K562 (cell line): ENCODE measurements at regions not wholly inside any gene's neighbourhood (a gene's known extent, or its start where the extent isn't known, plus 50 kb on each side); places are given as distances from the start of the nearest gene placed in this dataset.
"Not testable (repeated sequence)": the region's sequence is repeated elsewhere in the genome, so short reads cannot be mapped to it uniquely, and the experiment has no call there.

Experiments used
- ATAC-seq: fragments of 200-7000 bp; cut with Tn5 transposase; 3 replicates; pipeline ENCODE4 v1.9.1; 2020; ENCODE audit warnings: moderate library complexity
- BruUV-seq: library from RNA; stranded (reverse); fragments of 400-500 nt; replicated peaks from 2 replicates; lab custom pipeline; 2021; lab: Mats Ljungman, UMichigan
- CTCF ChIA-PET: fragments of 300-600 bp; formaldehyde crosslinking; extraction: SDS; loops from one replicate; lab custom pipeline; 2021; ENCODE audit warnings: low intra/inter-chr PET ratio; lab: Yijun Ruan, JAX
- POLR2A ChIA-PET: fragments of 300-600, 350-650 bp; sonication (Branson Sonifier 250); formaldehyde crosslinking; extraction: SDS; loops from one replicate; lab custom pipeline; 2021; ENCODE audit warnings: antibody characterized with exemption, inconsistent platforms; lab: Yijun Ruan, JAX
- DNase-seq, 4 experiments: peaks; one replicate each; pipeline versions ENCODE4 v3.0.0 to v3.0.0-alpha.2; 2011 to 2018; ENCODE audit warnings: low spot score in 3 of 4, mixed read lengths in 3 of 4; ENCODE audit errors: extremely low read depth in 1 of 4
- FAIRE-seq: peaks from 2 replicates; lab custom pipeline; 2011; peaks lifted over from hg19 to GRCh38; lab: Jason Lieb, UNC
- H2AFZ ChIP-seq: 2 replicates; pipeline ENCODE4 v1.6.0; 2011; ENCODE audit warnings: low read depth, low read length, control low read depth, inconsistent platforms
- H3K27ac ChIP-seq: fragments of 200-600 bp; 3 replicates; pipeline ENCODE4 v1.8.0; 2011; ENCODE audit warnings: low read depth, mild to moderate bottlenecking, control low read depth, inconsistent platforms, low read length, moderate library complexity, mixed read lengths; ENCODE audit errors: extremely low read depth
- H3K27me3 ChIP-seq, 2 experiments: fragments of 300-600 bp in 1 of 2; 2 replicates in 1 of 2; 3 replicates in 1 of 2; pipeline versions ENCODE4 v1.6.0 to v1.8.0; 2011; ENCODE audit warnings: inconsistent platforms in 2 of 2, low read length in 2 of 2, mild to moderate bottlenecking in 1 of 2, mixed read lengths in 1 of 2, moderate library complexity in 1 of 2; ENCODE audit not compliant: control insufficient read depth in 2 of 2, insufficient read depth in 2 of 2
- H3K36me3 ChIP-seq: fragments of 300-600 bp; 3 replicates; pipeline ENCODE4 v1.8.0; 2011; ENCODE audit warnings: mild to moderate bottlenecking, low read length, inconsistent platforms; ENCODE audit not compliant: control insufficient read depth, insufficient read depth
- H3K4me1 ChIP-seq, 2 experiments: fragments of 200-600 bp in 1 of 2; replicated peaks in 1 of 2; 2 replicates in 1 of 2; 3 replicates in 1 of 2; pipeline versions ENCODE4 v1.5.1 to v1.8.0; 2011; ENCODE audit warnings: inconsistent platforms in 2 of 2, low read length in 2 of 2, mild to moderate bottlenecking in 1 of 2, mixed read lengths in 1 of 2, moderate library complexity in 1 of 2; ENCODE audit not compliant: control insufficient read depth in 2 of 2, insufficient read depth in 2 of 2
- H3K4me2 ChIP-seq: 2 replicates; pipeline ENCODE4 v1.6.1; 2011; ENCODE audit warnings: low read length, control low read depth, inconsistent platforms, mixed read lengths; ENCODE audit not compliant: insufficient read depth
- H3K4me3 ChIP-seq: fragments of 200-600 bp; sonication (generic), shearing (Covaris generic); 2 replicates; pipeline ENCODE4 v1.5.1; 2016; ENCODE audit warnings: control low read depth, inconsistent platforms
- H3K79me2 ChIP-seq: fragments of 200-600 bp; 3 replicates; pipeline ENCODE4 v1.8.0; 2011; ENCODE audit warnings: low read length, inconsistent platforms; ENCODE audit not compliant: control insufficient read depth, insufficient read depth
- H3K9ac ChIP-seq, 2 experiments: 2 replicates each; pipeline versions ENCODE4 v1.6.0 to v1.6.1; 2011; ENCODE audit warnings: low read depth in 2 of 2, low read length in 2 of 2, control low read depth in 1 of 2, inconsistent platforms in 1 of 2, mild to moderate bottlenecking in 1 of 2, mixed read lengths in 1 of 2; ENCODE audit not compliant: insufficient read depth in 1 of 2
- H3K9me1 ChIP-seq: one replicate; pipeline ENCODE4 v1.6.0; 2011; ENCODE audit warnings: inconsistent platforms, mild to moderate bottlenecking, low read length, moderate library complexity; ENCODE audit not compliant: control insufficient read depth, insufficient read depth
- H3K9me3 ChIP-seq: replicated peaks from 2 replicates; pipeline ENCODE4 v1.5.1; 2011; ENCODE audit warnings: low read depth, low read length, inconsistent platforms; ENCODE audit not compliant: control insufficient read depth, insufficient read depth
- H4K20me1 ChIP-seq: replicated peaks from 2 replicates; pipeline ENCODE4 v1.6.1; 2011; ENCODE audit warnings: low read length, inconsistent platforms, mixed read lengths; ENCODE audit not compliant: control insufficient read depth, insufficient read depth
- BCOR ChIP-seq: fragments of 450-650 bp; IDR thresholded peaks from 2 replicates; pipeline ENCODE4 v1.6.1; 2016
- CBFA2T2 ChIP-seq: fragments of 450-650 bp; conservative IDR thresholded peaks from 2 replicates; pipeline ENCODE4 v1.6.1; 2017; ENCODE audit warnings: mild to moderate bottlenecking
- CHAMP1 ChIP-seq: fragments of 450-650 bp; IDR thresholded peaks from 2 replicates; pipeline ENCODE4 v1.6.1; 2016; ENCODE audit warnings: mild to moderate bottlenecking
- CTBP1 ChIP-seq: fragments of 450-650 bp; IDR thresholded peaks from 2 replicates; pipeline ENCODE4 v1.6.1; 2016; ENCODE audit warnings: borderline replicate concordance
- MTA2 ChIP-seq: fragments of 450-650 bp; IDR thresholded peaks from 2 replicates; pipeline ENCODE4 v1.6.1; 2016; ENCODE audit warnings: low read depth
- PHB2 ChIP-seq: fragments of 450-650 bp; IDR thresholded peaks from 2 replicates; pipeline ENCODE4 v1.6.1; 2017; ENCODE audit warnings: low read depth
- REST ChIP-seq, 2 experiments: fragments of 450-650 bp; formaldehyde crosslinking in 1 of 2; IDR thresholded peaks; 2 replicates each; pipeline versions ENCODE4 v1.4.0 to v1.6.1; 2014 to 2020; ENCODE audit warnings: mild to moderate bottlenecking in 2 of 2, borderline replicate concordance in 1 of 2, low read depth in 1 of 2
- SMARCA4 ChIP-seq: fragments of 450-650 bp; IDR thresholded peaks from 2 replicates; pipeline ENCODE4 v1.6.1; 2016
- SOX6 ChIP-seq: fragments of 450-650 bp; IDR thresholded peaks from 2 replicates; pipeline ENCODE4 v1.6.1; 2014; ENCODE audit warnings: mild to moderate bottlenecking
- STAT5A ChIP-seq: IDR thresholded peaks from 2 replicates; pipeline ENCODE4 v1.6.1; 2012; ENCODE audit warnings: low read length, inconsistent platforms, borderline replicate concordance
- TAL1 ChIP-seq: fragments of 450-650 bp; IDR thresholded peaks from 2 replicates; pipeline ENCODE4 v1.6.1; 2016; ENCODE audit warnings: mild to moderate bottlenecking
- TEAD4 ChIP-seq, 2 experiments: sonication (generic) in 1 of 2; formaldehyde crosslinking in 1 of 2; IDR thresholded peaks; 2 replicates each; pipeline versions ENCODE4 v1.6.1 to v1.8.0; 2012 to 2022; ENCODE audit warnings: borderline replicate concordance in 1 of 2, inconsistent platforms in 1 of 2, low read length in 1 of 2, mild to moderate bottlenecking in 1 of 2, missing genetic modification reagents in 1 of 2
- WGBS: fragments of 100-300 bp; shearing (Covaris generic); methylation state at CpG from one replicate; pipeline ENCODE4 v1.1.6; 2016; ENCODE audit warnings: low coverage, mixed read lengths; ENCODE audit not compliant: insufficient coverage; ENCODE audit errors: missing lambda C conversion rate; 5-methylcytosine and 5-hydroxymethylcytosine counted together
- in situ Hi-C: fragments of 300-500 bp; cut with MboI; formaldehyde crosslinking; loops from 4 replicates; pipeline ENCODE4 v1.15.0; 2018; ENCODE audit warnings: inconsistent platforms, mixed read lengths
- intact Hi-C: fragments of 100-400 bp; cut with micrococcal nuclease; formaldehyde crosslinking; loops from 2 replicates; pipeline ENCODE4 v1.14.2; 2022

- TF ChIP-seq REST (IDR thresholded peaks at IDR 0.05; ENCODE audit: borderline replicate concordance): no peak
- no peak for TF ChIP-seq REST (CRISPR knock-in tag; IDR thresholded peaks at IDR 0.05; ENCODE audit: low read depth)
- TF ChIP-seq, all 486 proteins: peak for 0
These were observed 140.4 kb upstream of the ATF7IP start (continued) for GRCh38 chr12:14225064-14225463.

- H3K9ac ChIP-seq; H3K9me1 ChIP-seq; H3K27me3 ChIP-seq; BruUV-seq; CTCF ChIA-PET; H3K9me3 ChIP-seq; H3K79me2 ChIP-seq; H3K4me2 ChIP-seq; H3K36me3 ChIP-seq; POLR2A ChIA-PET; FAIRE-seq; H2AFZ ChIP-seq; in situ Hi-C loops; H3K27ac ChIP-seq; ATAC-seq; H4K20me1 ChIP-seq; H3K4me1 ChIP-seq; H3K4me3 ChIP-seq; TF ChIP-seq TEAD4 (CRISPR knock-in tag; IDR thresholded peaks at IDR 0.05; ENCODE audit: borderline replicate concordance): not testable (repeated sequence)
- peak in 1 of 4 experiments; percentile 54 for DNase-seq
- intact Hi-C loops: loop anchor here (5.0 to 10.0 kb wide), 4 partner anchors 48 to 482 kb away; partner anchors contain the start of gene ATF7IP
- 3% methylated on average over 3 of the region's 3 CpGs for WGBS
- TF ChIP-seq TEAD4 (IDR thresholded peaks at IDR 0.05; ENCODE audit: low read length): peak; percentile 86
- TF ChIP-seq SOX6: peak; percentile 89
- TF ChIP-seq CTBP1: peak; percentile 27; the same call in 1 of the 2 replicates
- peak; percentile 21; the same call in 1 of the 2 replicates for TF ChIP-seq STAT5A
- TF ChIP-seq TAL1: peak; percentile 93
- TF ChIP-seq MTA2: peak; percentile 89
- TF ChIP-seq BCOR: 0 out of 2 replicates have a peak, but pooled peaks have one; percentile 12
- peak; percentile 63; the same call in 1 of the 2 replicates for TF ChIP-seq PHB2
- peak; percentile 92 for TF ChIP-seq CBFA2T2
- peak; percentile 41; the same call in 1 of the 2 replicates for TF ChIP-seq CHAMP1
- peak; percentile 62; the same call in 1 of the 2 replicates for TF ChIP-seq SMARCA4
These were observed 130.3 kb upstream of the ATF7IP start for GRCh38 chr12:14235176-14235575.
